H1 (cell line): ENCODE measurements at regions not wholly inside any gene's neighbourhood (a gene's known extent, or its start where the extent isn't known, plus 50 kb on each side); places are given as distances from the start of the nearest gene placed in this dataset.
"Not testable (repeated sequence)": the region's sequence is repeated elsewhere in the genome, so short reads cannot be mapped to it uniquely, and the experiment has no call there.

Experiments used
- CTCF ChIA-PET: fragments of 300-600 bp; sonication (Branson Sonifier 250); formaldehyde crosslinking; loops from one replicate; lab custom pipeline; 2021; ENCODE audit not compliant: partially characterized antibody; lab: Charles Lee
- POLR2A ChIA-PET: fragments of 300-600 bp; sonication (Branson Sonifier 250); formaldehyde crosslinking; loops from one replicate; lab custom pipeline; 2021; ENCODE audit warnings: inconsistent platforms; ENCODE audit not compliant: partially characterized antibody; lab: Charles Lee
- DNase-seq, 2 experiments: peaks; one replicate each; pipeline versions ENCODE4 v3.0.0 to v3.0.0-alpha.2; 2010 to 2022; ENCODE audit warnings: low spot score in 2 of 2, low read depth in 1 of 2, mixed read lengths in 1 of 2
- FAIRE-seq: peaks from 2 replicates; lab custom pipeline; 2011; peaks lifted over from hg19 to GRCh38; lab: Jason Lieb, UNC
- H2AFZ ChIP-seq: 2 replicates; pipeline ENCODE4 v1.8.1; 2012; ENCODE audit warnings: low read length, inconsistent platforms
- H2AK5ac ChIP-seq: 2 replicates; pipeline ENCODE4 v1.6.1; 2013; ENCODE audit warnings: low read depth, low read length
- H2BK120ac ChIP-seq: replicated peaks from 2 replicates; pipeline ENCODE3; 2013; ENCODE audit warnings: low read depth, low read length, inconsistent platforms
- H2BK12ac ChIP-seq: 2 replicates; pipeline ENCODE4 v1.6.1; 2013; ENCODE audit warnings: low read depth, low read length
- H2BK15ac ChIP-seq: 2 replicates; pipeline ENCODE4 v1.6.1; 2013; ENCODE audit warnings: low read length
- H2BK20ac ChIP-seq: 2 replicates; pipeline ENCODE4 v1.6.1; 2013; ENCODE audit warnings: low read length
- H2BK5ac ChIP-seq: 2 replicates; pipeline ENCODE4 v1.6.1; 2013; ENCODE audit warnings: low read depth, low read length
- H3K14ac ChIP-seq: 2 replicates; pipeline ENCODE4 v1.6.1; 2013; ENCODE audit warnings: inconsistent platforms; ENCODE audit not compliant: insufficient read length
- H3K18ac ChIP-seq: 2 replicates; pipeline ENCODE4 v1.6.1; 2013; ENCODE audit warnings: low read length; ENCODE audit errors: extremely low read depth
- H3K23ac ChIP-seq: 2 replicates; pipeline ENCODE4 v1.6.1; 2013; ENCODE audit warnings: inconsistent platforms; ENCODE audit not compliant: insufficient read length
- H3K23me2 ChIP-seq: 2 replicates; pipeline ENCODE4 v1.6.1; 2013; ENCODE audit warnings: low read depth, low read length
- H3K27ac ChIP-seq: 2 replicates; pipeline ENCODE4 v1.6.1; 2011; ENCODE audit warnings: low read depth, low read length, inconsistent platforms
- H3K27me3 ChIP-seq, 4 experiments: replicated peaks in 1 of 4; 1 replicate in 1 of 4; 2 replicates in 3 of 4; pipeline versions ENCODE4 v1.6.1 to v1.8.1; 2011 to 2013; ENCODE audit warnings: low read length in 3 of 4, mild to moderate bottlenecking in 3 of 4, inconsistent platforms in 2 of 4, mixed read lengths in 2 of 4, moderate library complexity in 1 of 4; ENCODE audit not compliant: control insufficient read depth in 3 of 4, insufficient read depth in 3 of 4; ENCODE audit errors: extremely low read depth in 1 of 4
- H3K36me3 ChIP-seq, 4 experiments: 2 replicates each; pipeline versions ENCODE4 v1.6.1 to v1.8.1; 2011 to 2013; ENCODE audit warnings: mild to moderate bottlenecking in 4 of 4, low read length in 3 of 4, moderate library complexity in 2 of 4, control low read depth in 1 of 4, inconsistent platforms in 1 of 4; ENCODE audit not compliant: insufficient read depth in 4 of 4, control insufficient read depth in 2 of 4
- H3K4ac ChIP-seq: replicated peaks from 2 replicates; pipeline ENCODE3; 2013; ENCODE audit warnings: low read length, low read depth, mixed read lengths, inconsistent platforms; ENCODE audit not compliant: insufficient read length
- H3K4me1 ChIP-seq, 4 experiments: replicated peaks in 1 of 4; 1 replicate in 1 of 4; 2 replicates in 3 of 4; pipeline versions ENCODE4 v1.6.1 to v1.8.1; 2011 to 2013; ENCODE audit warnings: low read length in 3 of 4, inconsistent platforms in 2 of 4, mixed read lengths in 1 of 4; ENCODE audit not compliant: insufficient read depth in 4 of 4, control insufficient read depth in 3 of 4
- H3K4me2 ChIP-seq, 2 experiments: 2 replicates each; pipeline versions ENCODE4 v1.6.1 to v1.8.1; 2011 to 2013; ENCODE audit warnings: low read depth in 2 of 2, low read length in 2 of 2, control low read depth in 1 of 2, inconsistent platforms in 1 of 2, mild to moderate bottlenecking in 1 of 2; ENCODE audit not compliant: insufficient read depth in 1 of 2
- H3K4me3 ChIP-seq, 4 experiments: fragments of 200-600, 300-600 bp in 1 of 4; sonication (generic), shearing (Covaris generic), sonication (Bioruptor Twin) in 1 of 4; 2 replicates each; pipeline versions ENCODE4 v1.5.1 to v1.8.1; 2011 to 2016; ENCODE audit warnings: low read length in 4 of 4, low read depth in 3 of 4, control low read depth in 2 of 4, inconsistent platforms in 2 of 4, mild to moderate bottlenecking in 2 of 4, mixed read lengths in 1 of 4, moderate library complexity in 1 of 4; ENCODE audit not compliant: insufficient read depth in 2 of 4; ENCODE audit errors: extremely low read depth in 1 of 4
- H3K56ac ChIP-seq: replicated peaks from 2 replicates; pipeline ENCODE3; 2013; ENCODE audit warnings: low read depth, mild to moderate bottlenecking, mixed read lengths, low read length, inconsistent platforms; ENCODE audit not compliant: insufficient read length
- H3K79me1 ChIP-seq: 2 replicates; pipeline ENCODE4 v1.6.1; 2013; ENCODE audit warnings: low read depth, low read length, control low read depth
- H3K79me2 ChIP-seq, 2 experiments: 2 replicates each; pipeline versions ENCODE4 v1.6.1 to v1.8.1; 2012 to 2013; ENCODE audit warnings: low read length in 2 of 2, mild to moderate bottlenecking in 2 of 2, inconsistent platforms in 1 of 2; ENCODE audit not compliant: insufficient read depth in 2 of 2, control insufficient read depth in 1 of 2
- H3K9ac ChIP-seq, 4 experiments: replicated peaks in 1 of 4; 1 replicate in 1 of 4; 2 replicates in 3 of 4; pipeline versions ENCODE4 v1.6.1 to v1.8.1; 2011 to 2013; ENCODE audit warnings: low read depth in 3 of 4, low read length in 3 of 4, control low read depth in 2 of 4, mild to moderate bottlenecking in 2 of 4, moderate library complexity in 2 of 4, inconsistent platforms in 1 of 4; ENCODE audit errors: extremely low read depth in 1 of 4
- H3K9me3 ChIP-seq, 2 experiments: 2 replicates each; pipeline versions ENCODE4 v1.6.1 to v1.8.1; 2012 to 2013; ENCODE audit warnings: mild to moderate bottlenecking in 2 of 2, moderate library complexity in 2 of 2, control low read depth in 1 of 2, inconsistent platforms in 1 of 2, low read depth in 1 of 2, low read length in 1 of 2, mixed read lengths in 1 of 2; ENCODE audit not compliant: insufficient read depth in 2 of 2
- H4K20me1 ChIP-seq, 2 experiments: replicated peaks in 1 of 2; 2 replicates each; pipeline versions ENCODE3 to v1.8.1; 2011 to 2013; ENCODE audit warnings: inconsistent platforms in 2 of 2, low read length in 2 of 2, mild to moderate bottlenecking in 1 of 2; ENCODE audit not compliant: insufficient read depth in 2 of 2, control insufficient read depth in 1 of 2
- H4K5ac ChIP-seq: 2 replicates; pipeline ENCODE4 v1.6.1; 2013; ENCODE audit warnings: low read length, low read depth, mixed read lengths, inconsistent platforms; ENCODE audit not compliant: insufficient read length
- H4K8ac ChIP-seq: 2 replicates; pipeline ENCODE4 v1.8.0; 2013; ENCODE audit warnings: mild to moderate bottlenecking, moderate library complexity, low read length, inconsistent platforms; ENCODE audit not compliant: insufficient read depth; ENCODE audit errors: extremely low read depth
- H4K91ac ChIP-seq: replicated peaks from 2 replicates; pipeline ENCODE3; 2013; ENCODE audit warnings: low read length, mixed read lengths, inconsistent platforms; ENCODE audit not compliant: insufficient read length
- whole genome bisulfite sequencing, 2 experiments: shearing (Covaris generic) in 1 of 2; methylation state at CpG; one replicate each; pipeline versions ENCODE4 v1.1.6 to v1.1.7; 2013 to 2015; ENCODE audit warnings: low lambda C conversion rate in 2 of 2, mixed read lengths in 2 of 2, inconsistent platforms in 1 of 2, low coverage in 1 of 2, missing lambda C conversion rate in 1 of 2; ENCODE audit not compliant: insufficient replicate concordance in 2 of 2, insufficient coverage in 1 of 2, insufficient read length in 1 of 2; ENCODE audit errors: extremely low coverage in 1 of 2, missing lambda C conversion rate in 1 of 2; 5-methylcytosine and 5-hydroxymethylcytosine counted together

DNA sequence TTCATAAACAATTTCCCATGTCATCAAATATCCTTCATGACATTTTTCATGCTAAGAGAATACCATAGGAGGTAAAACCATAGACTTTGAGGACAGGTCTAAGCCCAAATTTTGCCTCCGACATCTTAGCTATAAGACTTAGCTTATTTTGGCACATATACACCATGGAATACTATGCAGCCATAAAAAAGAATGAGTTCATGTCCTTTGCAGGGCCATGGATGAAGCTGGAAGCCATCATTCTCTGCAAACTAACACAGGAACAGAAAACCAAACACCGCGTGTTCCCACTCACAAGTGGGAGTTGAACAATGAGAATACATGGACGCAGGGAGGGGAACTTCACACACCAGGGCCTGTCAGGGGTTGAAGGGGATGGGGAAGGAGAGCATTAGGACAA, 220.0 kb upstream of the CAND1 start:
- H3K4me3 ChIP-seq, H3K27ac ChIP-seq, DNase-seq, H3K79me2 ChIP-seq, H3K14ac ChIP-seq, H2AFZ ChIP-seq, H4K8ac ChIP-seq, H2AK5ac ChIP-seq, H4K20me1 ChIP-seq, H3K4ac ChIP-seq, H2BK5ac ChIP-seq, H3K27me3 ChIP-seq, H3K4me1 ChIP-seq, H4K5ac ChIP-seq, H2BK120ac ChIP-seq, H3K4me2 ChIP-seq, FAIRE-seq, H3K9ac ChIP-seq, H3K23ac ChIP-seq, H2BK20ac ChIP-seq, H3K9me3 ChIP-seq, H4K91ac ChIP-seq, H3K23me2 ChIP-seq, H3K56ac ChIP-seq, POLR2A ChIA-PET, H2BK12ac ChIP-seq, H3K36me3 ChIP-seq, CTCF ChIA-PET, H3K18ac ChIP-seq, H2BK15ac ChIP-seq, H3K79me1 ChIP-seq: not testable (repeated sequence)
- WGBS, 2 experiments: 68% methylated on average over 4 of the region's 4 CpGs; no CpG with 5 or more reads in 1 of the 2 experiments
